IPS DF 4.7 (cell line): ENCODE measurements at regions not wholly inside any gene's neighbourhood (a gene's known extent, or its start where the extent isn't known, plus 50 kb on each side); places are given as distances from the start of the nearest gene placed in this dataset.
"Not testable (repeated sequence)": the region's sequence is repeated elsewhere in the genome, so short reads cannot be mapped to it uniquely, and the experiment has no call there.

Experiments
- DNase-seq: peaks from one replicate; pipeline ENCODE4 v3.0.0-alpha.2; 2013; ENCODE audit warnings: low spot score; ENCODE audit errors: extremely low read depth

DNA sequence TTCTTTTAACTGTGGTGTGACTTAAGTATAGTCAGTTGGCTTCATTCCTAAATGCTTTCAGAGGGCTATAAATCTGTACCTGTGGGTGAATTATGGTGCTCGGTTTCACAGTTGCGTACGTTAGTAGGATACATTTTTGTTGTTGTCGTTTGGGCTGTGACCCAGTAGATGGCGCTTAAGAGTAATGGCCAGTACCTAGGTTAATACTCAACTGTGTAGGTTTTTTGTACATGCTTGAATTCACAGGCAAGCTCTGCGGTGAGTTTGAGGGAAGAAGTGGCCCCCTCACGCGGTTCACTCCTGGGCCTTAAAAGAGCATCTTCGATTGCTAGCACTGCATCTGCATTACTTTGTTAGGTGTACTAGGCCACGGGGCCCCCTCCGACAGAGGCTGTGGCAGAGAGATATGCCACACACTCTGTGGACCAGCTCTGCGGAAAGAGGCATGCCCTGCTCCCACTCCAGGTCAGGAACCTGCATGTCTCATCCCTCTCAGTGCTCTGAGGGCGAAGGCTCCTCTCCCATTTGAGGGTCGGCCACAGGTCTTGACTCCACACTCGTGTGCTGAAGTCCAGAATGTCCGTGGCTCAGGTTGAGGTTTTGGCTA, 224.6 kb upstream of the TBL1Y start:
- DNase-seq: not testable (repeated sequence)

GRCh38 chrY:6701558-6702161, 208.8 kb upstream of the TBL1Y start:
- not testable (repeated sequence) for DNase-seq

GRCh38 chrY:6721443-6721842, 189.1 kb upstream of the TBL1Y start:
- not testable (repeated sequence) for DNase-seq

GRCh38 chrY:6747210-6747609, 163.3 kb upstream of the TBL1Y start:
- not testable (repeated sequence) for DNase-seq

DNA sequence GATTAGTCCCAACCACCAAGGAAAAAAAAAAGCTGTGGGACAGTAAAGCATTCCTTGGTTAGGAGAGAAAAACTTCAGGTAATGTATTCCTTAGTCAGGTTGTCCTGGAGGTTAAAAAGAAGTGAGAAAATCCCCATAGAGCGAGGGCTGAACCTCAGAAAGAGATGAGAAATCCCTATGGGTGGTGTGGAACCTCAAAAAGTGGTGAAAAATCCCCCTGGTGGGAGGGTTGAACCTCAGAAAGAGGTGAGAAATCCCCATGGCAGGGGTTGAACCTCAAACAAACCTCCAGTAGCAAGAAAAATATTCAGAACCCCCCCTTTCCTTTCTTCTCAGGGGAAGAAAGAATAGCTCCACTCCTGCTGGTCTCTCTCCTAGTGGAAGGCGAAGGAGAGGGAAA, 128.2 kb upstream of the TBL1Y start:
- no peak for DNase-seq

- DNase-seq: no peak
Measured at GRCh38 chrY:6786960-6787359, 123.5 kb upstream of the TBL1Y start.

DNA sequence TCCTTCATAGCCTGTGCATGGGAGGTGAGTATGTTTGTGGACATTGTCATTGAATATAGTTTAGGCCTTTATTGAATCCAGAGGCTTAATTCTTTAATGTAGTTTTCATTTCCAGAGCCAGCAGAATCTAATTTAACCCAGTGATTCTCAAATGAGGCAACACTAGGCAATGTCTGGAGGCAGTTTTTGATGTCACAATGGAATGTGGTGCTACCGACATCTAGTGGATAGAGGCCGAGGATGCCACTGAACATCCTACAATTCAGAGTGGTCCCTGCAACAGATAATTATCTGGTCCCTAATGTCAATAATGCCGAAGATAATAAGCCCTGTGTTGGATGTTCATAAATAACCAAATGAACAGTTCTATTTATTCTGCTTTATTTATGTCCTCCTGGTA, 98.9 kb upstream of the TBL1Y start:
- peak; percentile 0 for DNase-seq
